ENCODE measurements at regions not wholly inside any gene's neighbourhood (a gene's known extent, or its start where the extent isn't known, plus 50 kb on each side); places are given as distances from the start of the nearest gene placed in this dataset.

DNA sequence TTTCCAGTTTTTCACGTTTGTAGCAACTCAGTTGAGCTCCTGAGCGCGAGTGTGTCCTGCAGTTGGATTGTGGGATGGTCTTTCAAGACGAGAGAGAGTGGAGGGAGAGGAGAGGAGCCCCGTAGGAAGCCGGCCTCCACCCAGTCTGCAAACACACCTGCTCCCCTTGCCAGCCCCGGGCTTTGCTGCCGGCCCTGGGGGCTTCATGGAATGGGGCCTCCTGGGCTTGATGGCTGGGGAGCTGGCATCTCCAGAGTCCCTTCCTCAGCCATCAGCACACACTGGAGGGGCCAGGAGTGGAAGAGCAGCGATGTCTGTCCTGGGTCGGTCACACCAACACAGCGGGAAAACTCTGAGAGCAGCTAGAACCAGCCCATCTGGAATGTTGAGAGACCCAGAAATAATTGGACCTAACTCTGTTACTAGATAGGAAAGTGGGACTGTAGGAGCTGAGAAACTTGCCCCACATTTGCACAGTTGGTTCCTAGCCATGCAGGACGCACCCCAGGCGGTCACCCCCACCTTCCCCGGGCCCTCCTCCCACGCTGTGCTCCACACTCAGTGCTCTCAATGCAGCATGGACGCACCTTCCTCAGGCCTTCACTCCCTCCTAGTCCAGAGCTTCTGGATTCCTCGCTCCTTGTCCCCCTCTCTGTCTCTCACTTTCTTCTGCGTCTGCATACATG lies 69.6 kb downstream of the PTGR3 start:
- ChIA-PET POLR2A (no interaction called here), CTCF (interaction anchor here in 1 of 2 donors (0.6 kb wide), 1 partner anchor 1172 kb away, joined by 3 read pairs; no protein-coding TSS in a partner anchor)
- H3K27me3 ChIP-seq (replicated peaks in 1 of 2; ENCODE audit: control insufficient read depth in 2 of 2, extremely low read depth in 1 of 2, insufficient read depth in 2 of 2, low read length in 1 of 2), result peaks cover 0 to 14% of the 10 kb centered on the region in 2 experiments
- Mint-ChIP-seq H3K27me3 (peaks cover 4 to 6% of the 10 kb centered on the region in 2 donors), H3K9me3 (peaks cover under 1 to 4% (median 4%) of the 10 kb centered on the region in 3 donors), H3K36me3 (no peaks in the 10 kb centered on the region), H3K27ac (no peak overlapping the region), H3K4me3 (no peak overlapping the region), H3K4me1 (peaks cover 0 to 6% (median 0%) of the 10 kb centered on the region in 3 donors)
- H3K9me3 ChIP-seq, result no peaks in the 10 kb centered on the region
- H3K4me1 ChIP-seq (ENCODE audit: control insufficient read depth in 1 of 2, extremely low read depth in 1 of 2, insufficient read depth in 2 of 2, low read length in 2 of 2), result no peaks in the 10 kb centered on the region
- no peak overlapping the region for H3K27ac ChIP-seq (ENCODE audit: low read length)
- DNase-seq (peak in 1 of 35 experiments; percentile 1), ATAC-seq (replicated peaks in 1 of 4) (no peak)
- 90% methylated on average over 15 of the region's 18 CpGs for WGBS (ENCODE audit: insufficient coverage)
- no peaks in the 10 kb centered on the region for H3K36me3 ChIP-seq (ENCODE audit: control insufficient read depth in 2 of 2, extremely low read depth in 1 of 2, insufficient read depth in 1 of 2, low read length in 1 of 2)
- no peak overlapping the region for H3K4me3 ChIP-seq (ENCODE audit: control insufficient read depth in 1 of 2, extremely low read depth in 1 of 2, low read length in 1 of 2)

GRCh38 chr18:75137346-75137877 lies 71.5 kb downstream of the PTGR3 start:
- H3K27me3 Mint-ChIP-seq, result peaks cover 4 to 7% of the 10 kb centered on the region in 2 donors
- H3K27ac Mint-ChIP-seq, result no peak overlapping the region
- peaks cover 0 to 6% (median 0%) of the 10 kb centered on the region in 3 donors for H3K4me1 Mint-ChIP-seq
- no peaks in the 10 kb centered on the region for H3K36me3 Mint-ChIP-seq
- H3K4me3 Mint-ChIP-seq, result no peak overlapping the region
- Histone ChIP-seq H3K4me1 (ENCODE audit: control insufficient read depth in 1 of 2, extremely low read depth in 1 of 2, insufficient read depth in 2 of 2, low read length in 2 of 2) (no peaks in the 10 kb centered on the region), H3K4me3 (ENCODE audit: control insufficient read depth in 1 of 2, extremely low read depth in 1 of 2, low read length in 1 of 2) (no peak overlapping the region), H3K9me3 (no peaks in the 10 kb centered on the region), H3K27me3 (replicated peaks in 1 of 2; ENCODE audit: control insufficient read depth in 2 of 2, extremely low read depth in 1 of 2, insufficient read depth in 2 of 2, low read length in 1 of 2) (peaks cover 0 to 27% of the 10 kb centered on the region in 2 experiments), H3K36me3 (ENCODE audit: control insufficient read depth in 2 of 2, extremely low read depth in 1 of 2, insufficient read depth in 1 of 2, low read length in 1 of 2) (no peaks in the 10 kb centered on the region), H3K27ac (ENCODE audit: low read length) (no peak overlapping the region)
- ATAC-seq (replicated peaks in 1 of 4) (no peak), DNase-seq (no peak)
- H3K9me3 Mint-ChIP-seq, result no peaks in the 10 kb centered on the region
- 93% methylated on average over 6 of the region's 11 CpGs for WGBS (ENCODE audit: insufficient coverage)
- POLR2A ChIA-PET, result no interaction called here
- CTCF ChIA-PET, result no interaction called here

DNA sequence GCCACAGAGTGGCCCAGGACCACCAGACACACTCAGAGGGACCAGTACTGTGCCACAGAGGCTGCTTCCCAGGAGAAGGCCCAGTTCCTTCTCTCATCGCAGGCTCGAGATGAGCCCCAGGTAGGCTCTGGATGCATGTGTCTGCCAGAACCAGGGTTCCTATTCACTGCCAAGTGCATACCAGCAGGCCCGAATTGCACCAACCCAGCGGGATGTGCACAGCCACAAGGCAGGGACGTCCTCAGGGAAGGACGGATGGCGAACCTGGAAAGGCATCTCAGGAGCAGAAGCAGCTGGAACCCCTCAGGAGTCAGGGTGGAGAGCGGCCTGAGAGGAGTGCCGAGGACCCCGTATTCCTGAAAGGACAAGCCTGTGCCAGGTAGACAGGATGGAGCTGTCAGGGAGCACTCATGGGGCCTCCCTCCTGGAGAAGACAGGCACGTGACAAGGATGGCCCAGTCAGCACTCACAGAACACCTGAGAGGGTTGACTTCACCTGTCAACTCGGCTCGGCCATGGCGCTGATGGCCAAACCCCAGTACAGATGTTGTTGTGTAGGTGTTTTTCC lies 73.7 kb downstream of the PTGR3 start:
- Mint-ChIP-seq H3K9me3 (no peaks in the 10 kb centered on the region), H3K36me3 (no peaks in the 10 kb centered on the region), H3K4me1 (peaks cover 0 to 6% (median 0%) of the 10 kb centered on the region in 3 donors), H3K27ac (no peak overlapping the region), H3K4me3 (no peak overlapping the region), H3K27me3 (peaks cover 4 to 7% of the 10 kb centered on the region in 2 donors)
- POLR2A ChIA-PET, result no interaction called here
- Histone ChIP-seq H3K27me3 (replicated peaks in 1 of 2; ENCODE audit: control insufficient read depth in 2 of 2, extremely low read depth in 1 of 2, insufficient read depth in 2 of 2, low read length in 1 of 2) (peaks cover 0 to 23% of the 10 kb centered on the region in 2 experiments), H3K27ac (ENCODE audit: low read length) (no peak overlapping the region), H3K9me3 (no peaks in the 10 kb centered on the region), H3K4me1 (ENCODE audit: control insufficient read depth in 1 of 2, extremely low read depth in 1 of 2, insufficient read depth in 2 of 2, low read length in 2 of 2) (no peaks in the 10 kb centered on the region), H3K4me3 (ENCODE audit: control insufficient read depth in 1 of 2, extremely low read depth in 1 of 2, low read length in 1 of 2) (no peak overlapping the region), H3K36me3 (ENCODE audit: control insufficient read depth in 2 of 2, extremely low read depth in 1 of 2, insufficient read depth in 1 of 2, low read length in 1 of 2) (no peaks in the 10 kb centered on the region)
- no peak for DNase-seq
- no peak for ATAC-seq (replicated peaks in 1 of 4)
- WGBS (ENCODE audit: insufficient coverage), result 87% methylated on average over 14 of the region's 14 CpGs
- CTCF ChIA-PET, result no interaction called here

DNA sequence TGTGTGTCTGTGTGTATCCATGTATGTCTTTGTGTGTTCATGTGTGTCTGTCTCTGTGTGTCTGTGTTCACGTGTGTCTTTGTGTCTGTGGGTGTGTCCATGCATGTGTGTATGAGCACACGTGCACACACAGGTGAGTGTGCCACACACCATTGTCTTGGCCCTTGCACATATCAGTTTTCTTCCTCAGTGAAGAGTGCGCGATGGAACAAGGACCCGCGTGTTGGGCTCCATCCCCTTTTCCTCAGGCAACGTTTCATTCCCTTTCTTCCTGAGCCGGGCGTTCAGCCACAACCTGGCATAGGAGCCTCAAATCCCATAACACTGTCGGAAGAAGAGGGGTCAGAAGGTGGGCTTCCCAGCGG lies 74.3 kb downstream of the PTGR3 start:
- no peak overlapping the region for H3K4me3 Mint-ChIP-seq
- no peak overlapping the region for H3K27ac Mint-ChIP-seq
- Histone ChIP-seq H3K36me3 (ENCODE audit: control insufficient read depth in 2 of 2, extremely low read depth in 1 of 2, insufficient read depth in 1 of 2, low read length in 1 of 2) (no peaks in the 10 kb centered on the region), H3K4me3 (ENCODE audit: control insufficient read depth in 1 of 2, extremely low read depth in 1 of 2, low read length in 1 of 2) (no peak overlapping the region), H3K27me3 (replicated peaks in 1 of 2; ENCODE audit: control insufficient read depth in 2 of 2, extremely low read depth in 1 of 2, insufficient read depth in 2 of 2, low read length in 1 of 2) (peaks cover 0 to 23% of the 10 kb centered on the region in 2 experiments), H3K9me3 (no peaks in the 10 kb centered on the region), H3K4me1 (ENCODE audit: control insufficient read depth in 1 of 2, extremely low read depth in 1 of 2, insufficient read depth in 2 of 2, low read length in 2 of 2) (no peaks in the 10 kb centered on the region), H3K27ac (ENCODE audit: low read length) (no peak overlapping the region)
- peaks cover 3 to 4% of the 10 kb centered on the region in 2 donors for H3K27me3 Mint-ChIP-seq
- no peaks in the 10 kb centered on the region for H3K36me3 Mint-ChIP-seq
- peaks cover 0 to 1% (median 0%) of the 10 kb centered on the region in 3 donors for H3K4me1 Mint-ChIP-seq
- DNase-seq (no peak), ATAC-seq (replicated peaks in 1 of 4) (no peak)
- 93% methylated on average over 8 of the region's 11 CpGs for WGBS (ENCODE audit: insufficient coverage)
- ChIA-PET CTCF (no interaction called here), POLR2A (no interaction called here)
- H3K9me3 Mint-ChIP-seq, result no peaks in the 10 kb centered on the region

- ATAC-seq (replicated peaks in 1 of 4) (no peak), DNase-seq (no peak)
- Mint-ChIP-seq H3K27ac (no peak overlapping the region), H3K9me3 (no peaks in the 10 kb centered on the region), H3K36me3 (no peaks in the 10 kb centered on the region), H3K4me3 (no peak overlapping the region), H3K4me1 (no peaks in the 10 kb centered on the region), H3K27me3 (peaks cover 3 to 4% of the 10 kb centered on the region in 2 donors)
- no peaks in the 10 kb centered on the region for H3K4me1 ChIP-seq (ENCODE audit: control insufficient read depth in 1 of 2, extremely low read depth in 1 of 2, insufficient read depth in 2 of 2, low read length in 2 of 2)
- no peaks in the 10 kb centered on the region for H3K9me3 ChIP-seq
- WGBS (ENCODE audit: insufficient coverage), result 89% methylated on average over 28 of the region's 28 CpGs
- ChIA-PET CTCF (no interaction called here), POLR2A (no interaction called here)
- no peak overlapping the region for H3K4me3 ChIP-seq (ENCODE audit: control insufficient read depth in 1 of 2, extremely low read depth in 1 of 2, low read length in 1 of 2)
- H3K36me3 ChIP-seq (ENCODE audit: control insufficient read depth in 2 of 2, extremely low read depth in 1 of 2, insufficient read depth in 1 of 2, low read length in 1 of 2), result no peaks in the 10 kb centered on the region
- H3K27me3 ChIP-seq (replicated peaks in 1 of 2; ENCODE audit: control insufficient read depth in 2 of 2, extremely low read depth in 1 of 2, insufficient read depth in 2 of 2, low read length in 1 of 2), result peaks cover 0 to 23% of the 10 kb centered on the region in 2 experiments
- H3K27ac ChIP-seq (ENCODE audit: low read length), result no peak overlapping the region
Observed at GRCh38 chr18:75133721-75134610, 75.0 kb downstream of the PTGR3 start.

DNA sequence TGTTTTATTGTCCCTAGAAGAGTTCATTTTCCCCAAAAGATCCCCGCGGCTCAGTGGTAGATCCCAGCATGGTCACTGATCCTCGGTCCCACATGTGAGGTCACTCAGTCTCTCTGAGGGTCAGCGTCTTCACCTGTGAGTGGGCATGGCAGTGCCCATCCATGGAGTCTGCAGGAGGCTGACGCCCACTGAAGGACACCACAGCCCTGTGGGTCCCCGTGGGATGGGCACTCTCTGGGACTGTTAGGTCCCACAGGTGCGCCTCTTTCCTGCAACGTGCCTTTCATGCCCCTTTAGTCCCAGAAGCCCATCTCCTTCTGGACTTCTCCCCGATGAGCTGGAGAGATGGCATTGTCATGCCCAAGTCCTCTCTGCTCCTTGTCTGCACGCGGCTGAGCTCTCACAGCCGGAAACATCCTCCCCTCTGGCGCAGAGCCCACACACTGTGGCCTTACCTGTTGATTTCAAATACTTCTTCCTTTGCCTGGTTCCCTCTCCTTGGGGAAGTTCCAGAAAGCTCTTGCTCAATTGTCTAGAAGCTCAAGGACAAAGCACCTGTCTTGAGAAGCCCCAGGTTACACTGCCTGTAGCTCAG lies 75.9 kb downstream of the PTGR3 start:
- H3K9me3 Mint-ChIP-seq, result no peaks in the 10 kb centered on the region
- no peaks in the 10 kb centered on the region for H3K4me1 ChIP-seq (ENCODE audit: control insufficient read depth in 1 of 2, extremely low read depth in 1 of 2, insufficient read depth in 2 of 2, low read length in 2 of 2)
- no peaks in the 10 kb centered on the region for H3K4me1 Mint-ChIP-seq
- no peaks in the 10 kb centered on the region for H3K36me3 Mint-ChIP-seq
- no peak overlapping the region for H3K27ac Mint-ChIP-seq
- H3K27me3 Mint-ChIP-seq, result peaks cover 3 to 4% of the 10 kb centered on the region in 2 donors
- H3K27ac ChIP-seq (ENCODE audit: low read length), result no peak overlapping the region
- peaks cover 0 to 23% of the 10 kb centered on the region in 2 experiments for H3K27me3 ChIP-seq (replicated peaks in 1 of 2; ENCODE audit: control insufficient read depth in 2 of 2, extremely low read depth in 1 of 2, insufficient read depth in 2 of 2, low read length in 1 of 2)
- ChIA-PET CTCF (no interaction called here), POLR2A (no interaction called here)
- no peak overlapping the region for H3K4me3 ChIP-seq (ENCODE audit: control insufficient read depth in 1 of 2, extremely low read depth in 1 of 2, low read length in 1 of 2)
- WGBS (ENCODE audit: insufficient coverage), result 84% methylated on average over 13 of the region's 13 CpGs
- no peaks in the 10 kb centered on the region for H3K9me3 ChIP-seq
- H3K36me3 ChIP-seq (ENCODE audit: control insufficient read depth in 2 of 2, extremely low read depth in 1 of 2, insufficient read depth in 1 of 2, low read length in 1 of 2), result no peaks in the 10 kb centered on the region
- no peak overlapping the region for H3K4me3 Mint-ChIP-seq
- ATAC-seq (replicated peaks in 1 of 4), result no peak
- DNase-seq, result no peak
